K562 (cell line): ENCODE measurements at regions not wholly inside any gene's neighbourhood (a gene's known extent, or its start where the extent isn't known, plus 50 kb on each side); places are given as distances from the start of the nearest gene placed in this dataset.

ENCODE experiments used
- CTCF ChIP-seq, 3 experiments: IDR thresholded peaks in 2 of 3; conservative IDR thresholded peaks in 1 of 3; 2 replicates each; pipeline ENCODE4 v1.5.1; 2011 to 2012; ENCODE audit warnings: low read length in 3 of 3, mild to moderate bottlenecking in 3 of 3, control low read depth in 2 of 3, improper control_type of control experiment in 1 of 3, inconsistent platforms in 1 of 3, low read depth in 1 of 3, mixed read lengths in 1 of 3, moderate library complexity in 1 of 3; ENCODE audit not compliant: insufficient read depth in 2 of 3
- CXXC5 ChIP-seq: fragments of 250-450 bp; sonication (Bioruptor Pico); IDR thresholded peaks from 2 replicates; pipeline ENCODE4 v1.8.0; 2022; ENCODE audit warnings: inconsistent platforms, mild to moderate bottlenecking, moderate library complexity
- FUS ChIP-seq: fragments of 200-400 bp; formaldehyde crosslinking; optimal IDR thresholded peaks from 2 replicates; pipeline ENCODE3; 2017; ENCODE audit warnings: low read depth, low read length
- MYNN ChIP-seq, 2 experiments: sonication (generic); formaldehyde crosslinking in 1 of 2; IDR thresholded peaks; 2 replicates each; pipeline versions ENCODE4 v1.5.0 to v1.6.1; 2016 to 2020; ENCODE audit warnings: antibody characterized with exemption in 1 of 2, missing genetic modification reagents in 1 of 2
- NCOR1 ChIP-seq: fragments of 450-650 bp; IDR thresholded peaks from 2 replicates; pipeline ENCODE4 v1.6.1; 2016; ENCODE audit warnings: mild to moderate bottlenecking, moderate library complexity
- PCBP2 ChIP-seq: fragments of 200-400 bp; formaldehyde crosslinking; IDR thresholded peaks from 2 replicates; pipeline ENCODE4 v1.6.1; 2018; ENCODE audit warnings: low read length, low read depth, mild to moderate bottlenecking, moderate library complexity; ENCODE audit not compliant: poor library complexity, severe bottlenecking
- SP2 ChIP-seq: IDR thresholded peaks from 2 replicates; pipeline ENCODE4 v1.6.1; 2011; ENCODE audit warnings: mild to moderate bottlenecking, low read depth, low read length, moderate library complexity; ENCODE audit not compliant: poor library complexity, severe bottlenecking; ENCODE audit errors: extremely low read depth
- SRSF3 ChIP-seq: fragments of 200-400 bp; formaldehyde crosslinking; IDR thresholded peaks from 2 replicates; pipeline ENCODE4 v1.6.1; 2016; ENCODE audit warnings: mild to moderate bottlenecking, low read length, moderate library complexity; ENCODE audit not compliant: insufficient read depth
- ZFPM2 ChIP-seq: fragments of 250-450 bp; sonication (Bioruptor Pico); IDR thresholded peaks from 2 replicates; pipeline ENCODE4 v1.5.1; 2022; ENCODE audit warnings: mild to moderate bottlenecking
- TF ChIP-seq, protein P1 (sequence below), 2 experiments: fragments of 450-650 bp; formaldehyde crosslinking in 1 of 2; IDR thresholded peaks; 2 replicates each; pipeline versions ENCODE4 v1.4.0 to v1.6.1; 2014 to 2020; ENCODE audit warnings: mild to moderate bottlenecking in 2 of 2, borderline replicate concordance in 1 of 2, low read depth in 1 of 2
- TF ChIP-seq, protein P2 (sequence below): fragments of 250-450 bp; sonication (Bioruptor Pico); IDR thresholded peaks from 2 replicates; pipeline ENCODE4 v1.5.0; 2020; ENCODE audit warnings: mild to moderate bottlenecking, borderline replicate concordance

- TF ChIP-seq, protein P1, sequence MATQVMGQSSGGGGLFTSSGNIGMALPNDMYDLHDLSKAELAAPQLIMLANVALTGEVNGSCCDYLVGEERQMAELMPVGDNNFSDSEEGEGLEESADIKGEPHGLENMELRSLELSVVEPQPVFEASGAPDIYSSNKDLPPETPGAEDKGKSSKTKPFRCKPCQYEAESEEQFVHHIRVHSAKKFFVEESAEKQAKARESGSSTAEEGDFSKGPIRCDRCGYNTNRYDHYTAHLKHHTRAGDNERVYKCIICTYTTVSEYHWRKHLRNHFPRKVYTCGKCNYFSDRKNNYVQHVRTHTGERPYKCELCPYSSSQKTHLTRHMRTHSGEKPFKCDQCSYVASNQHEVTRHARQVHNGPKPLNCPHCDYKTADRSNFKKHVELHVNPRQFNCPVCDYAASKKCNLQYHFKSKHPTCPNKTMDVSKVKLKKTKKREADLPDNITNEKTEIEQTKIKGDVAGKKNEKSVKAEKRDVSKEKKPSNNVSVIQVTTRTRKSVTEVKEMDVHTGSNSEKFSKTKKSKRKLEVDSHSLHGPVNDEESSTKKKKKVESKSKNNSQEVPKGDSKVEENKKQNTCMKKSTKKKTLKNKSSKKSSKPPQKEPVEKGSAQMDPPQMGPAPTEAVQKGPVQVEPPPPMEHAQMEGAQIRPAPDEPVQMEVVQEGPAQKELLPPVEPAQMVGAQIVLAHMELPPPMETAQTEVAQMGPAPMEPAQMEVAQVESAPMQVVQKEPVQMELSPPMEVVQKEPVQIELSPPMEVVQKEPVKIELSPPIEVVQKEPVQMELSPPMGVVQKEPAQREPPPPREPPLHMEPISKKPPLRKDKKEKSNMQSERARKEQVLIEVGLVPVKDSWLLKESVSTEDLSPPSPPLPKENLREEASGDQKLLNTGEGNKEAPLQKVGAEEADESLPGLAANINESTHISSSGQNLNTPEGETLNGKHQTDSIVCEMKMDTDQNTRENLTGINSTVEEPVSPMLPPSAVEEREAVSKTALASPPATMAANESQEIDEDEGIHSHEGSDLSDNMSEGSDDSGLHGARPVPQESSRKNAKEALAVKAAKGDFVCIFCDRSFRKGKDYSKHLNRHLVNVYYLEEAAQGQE (IDR thresholded peaks at IDR 0.05; ENCODE audit: borderline replicate concordance), result peak; percentile 86
- TF ChIP-seq, protein P1 (CRISPR knock-in tag; IDR thresholded peaks at IDR 0.05; ENCODE audit: low read depth), result no peak
- TF ChIP-seq CTCF (IDR thresholded peaks at IDR 0.05 in 2 of 3, conservative IDR thresholded peaks at IDR 0.05 in 1 of 3; ENCODE audit: insufficient read depth in 2 of 3, low read depth in 1 of 3, low read length in 3 of 3) (peak; percentile 76 to 81 (median 80)), PCBP2 (no peak), FUS (no peak), SP2 (no peak), ZFPM2 (CRISPR knock-in tag) (no peak), SRSF3 (no peak), CXXC5 (CRISPR knock-in tag) (no peak), MYNN (IDR thresholded peaks at IDR 0.05) (peak; percentile 33; the same call in 1 of the 2 replicates), MYNN (CRISPR knock-in tag; IDR thresholded peaks at IDR 0.05) (no peak), NCOR1 (peak; percentile 40; the same call in 1 of the 2 replicates)
- TF ChIP-seq, protein P2, sequence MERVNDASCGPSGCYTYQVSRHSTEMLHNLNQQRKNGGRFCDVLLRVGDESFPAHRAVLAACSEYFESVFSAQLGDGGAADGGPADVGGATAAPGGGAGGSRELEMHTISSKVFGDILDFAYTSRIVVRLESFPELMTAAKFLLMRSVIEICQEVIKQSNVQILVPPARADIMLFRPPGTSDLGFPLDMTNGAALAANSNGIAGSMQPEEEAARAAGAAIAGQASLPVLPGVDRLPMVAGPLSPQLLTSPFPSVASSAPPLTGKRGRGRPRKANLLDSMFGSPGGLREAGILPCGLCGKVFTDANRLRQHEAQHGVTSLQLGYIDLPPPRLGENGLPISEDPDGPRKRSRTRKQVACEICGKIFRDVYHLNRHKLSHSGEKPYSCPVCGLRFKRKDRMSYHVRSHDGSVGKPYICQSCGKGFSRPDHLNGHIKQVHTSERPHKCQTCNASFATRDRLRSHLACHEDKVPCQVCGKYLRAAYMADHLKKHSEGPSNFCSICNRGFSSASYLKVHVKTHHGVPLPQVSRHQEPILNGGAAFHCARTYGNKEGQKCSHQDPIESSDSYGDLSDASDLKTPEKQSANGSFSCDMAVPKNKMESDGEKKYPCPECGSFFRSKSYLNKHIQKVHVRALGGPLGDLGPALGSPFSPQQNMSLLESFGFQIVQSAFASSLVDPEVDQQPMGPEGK, result no peak
Measured at GRCh38 chr3:195001961-195002861, 268.7 kb downstream of the XXYLT1 start (continued).
